HPDE6-E6E7 (cell line): ENCODE measurements at regions not wholly inside any gene's neighbourhood (a gene's known extent, or its start where the extent isn't known, plus 50 kb on each side); places are given as distances from the start of the nearest gene placed in this dataset.
"Not testable (repeated sequence)": the region's sequence is repeated elsewhere in the genome, so short reads cannot be mapped to it uniquely, and the experiment has no call there.

ENCODE experiments used
- DNase-seq: peaks from one replicate; pipeline ENCODE4 v3.0.0; 2011; ENCODE audit warnings: missing footprints; ENCODE audit errors: extremely low spot score

DNA sequence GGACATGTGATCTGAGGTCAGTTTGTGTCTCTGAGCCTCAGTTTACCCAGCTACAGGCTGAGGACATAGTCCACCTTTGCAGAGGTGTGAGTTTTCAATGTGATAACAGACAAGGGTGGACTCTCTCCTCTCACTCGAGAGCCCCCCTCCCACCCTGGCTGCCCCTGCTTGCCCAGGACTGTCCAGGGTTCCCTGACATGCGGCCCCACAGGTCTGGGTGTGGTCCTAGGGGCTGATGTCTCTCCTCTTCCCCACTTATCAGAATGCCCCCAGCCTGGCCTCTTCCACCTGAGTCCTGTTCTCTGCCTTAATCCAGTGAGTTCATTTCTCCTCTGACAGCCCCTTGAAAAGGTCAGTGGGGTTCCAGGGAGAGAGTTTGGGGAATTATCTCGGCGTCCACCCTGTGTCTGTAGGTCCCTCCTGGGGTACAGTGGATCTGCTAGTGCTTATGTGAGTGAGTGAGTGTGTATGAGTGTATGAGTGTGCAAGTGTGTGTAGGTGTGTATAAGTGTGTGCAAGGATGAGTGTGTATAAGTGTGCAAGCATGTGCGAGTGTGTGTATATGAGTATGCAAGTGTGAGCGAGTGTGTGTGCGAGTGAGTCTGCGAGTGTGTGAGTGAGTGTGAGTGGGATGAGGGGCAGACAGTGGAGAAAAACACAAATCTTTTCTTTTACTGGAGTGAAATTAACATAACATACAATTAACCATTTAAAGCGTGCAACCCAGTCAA is 175.0 kb downstream of the IRF8 start:
- no peak for DNase-seq

DNA sequence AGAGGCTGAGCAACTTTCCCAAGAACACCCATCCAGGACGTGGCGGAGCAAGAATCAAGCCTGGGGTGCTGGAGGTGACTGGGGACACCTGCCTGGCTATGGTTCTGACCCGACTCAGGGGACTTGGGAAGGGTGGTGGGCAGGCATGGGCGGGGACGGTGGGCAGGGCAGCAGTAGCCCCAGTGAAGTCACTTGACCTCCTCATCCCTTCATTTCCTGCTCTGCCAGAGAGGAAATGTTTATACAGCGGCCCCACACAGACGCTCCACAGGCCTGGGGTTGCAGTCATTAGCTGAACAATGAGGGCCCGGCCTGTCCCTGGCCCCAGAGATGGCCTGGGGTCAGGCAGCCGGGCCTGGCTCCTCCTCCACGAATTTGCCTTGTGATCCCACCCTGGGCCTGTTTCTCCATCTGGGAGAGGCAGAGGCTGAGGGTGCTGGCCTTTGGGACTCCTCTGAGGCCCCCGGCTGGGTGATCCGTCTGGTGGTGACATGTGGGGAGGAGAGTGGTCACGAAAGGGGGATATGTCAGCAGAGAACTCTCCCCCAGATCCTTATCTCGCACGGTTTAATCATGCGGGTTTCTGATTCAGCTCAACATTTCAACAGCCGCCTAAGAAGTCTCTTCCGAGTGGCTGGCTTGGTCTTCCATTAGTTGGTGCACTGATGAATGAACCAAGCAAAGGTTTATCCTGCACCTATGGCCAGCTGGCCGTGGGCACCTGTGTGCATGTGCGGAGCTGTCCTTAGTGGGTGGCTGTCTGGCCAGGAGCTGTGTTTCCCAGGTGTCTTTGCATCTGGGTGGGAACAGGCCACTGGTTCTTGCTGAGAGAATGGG is 175.9 kb downstream of the IRF8 start:
- no peak for DNase-seq

DNA sequence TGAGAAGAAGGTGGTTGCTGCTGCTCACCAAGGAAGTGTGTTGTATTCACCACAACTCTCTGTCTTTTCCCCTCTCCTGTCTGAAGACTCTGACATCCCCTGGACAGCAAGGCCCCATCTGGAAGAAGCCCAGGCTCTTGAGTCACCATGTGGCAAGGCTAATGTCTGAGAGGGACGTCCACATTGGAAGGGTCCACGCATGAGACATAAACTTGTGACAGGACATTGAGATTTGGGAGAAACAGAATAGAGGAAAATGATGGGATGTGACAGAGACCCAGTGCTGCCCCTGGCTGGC is 176.5 kb downstream of the IRF8 start:
- DNase-seq: no peak

GRCh38 chr16:86075839-86076440 is 177.0 kb downstream of the IRF8 start:
- no peak for DNase-seq

DNA sequence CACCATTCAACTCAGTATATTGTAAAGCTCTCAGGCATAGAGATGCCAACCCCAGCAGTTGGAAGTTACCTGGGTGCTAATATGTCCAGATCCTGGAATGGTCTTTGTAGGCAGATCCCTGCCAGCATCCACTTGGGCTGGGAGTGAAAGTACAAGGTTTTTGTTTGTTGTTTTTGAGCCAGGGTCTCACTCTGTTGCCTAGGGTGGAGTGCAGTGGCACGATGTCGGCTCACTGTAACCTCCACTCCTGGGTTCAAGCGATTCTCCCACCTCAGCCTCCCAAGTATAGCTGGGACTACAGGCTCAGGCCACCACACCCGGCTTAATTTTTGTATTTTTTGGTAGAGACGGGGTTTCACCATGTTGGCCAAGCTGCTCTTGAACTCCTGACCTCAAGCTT is 177.6 kb downstream of the IRF8 start:
- DNase-seq: no peak

DNA sequence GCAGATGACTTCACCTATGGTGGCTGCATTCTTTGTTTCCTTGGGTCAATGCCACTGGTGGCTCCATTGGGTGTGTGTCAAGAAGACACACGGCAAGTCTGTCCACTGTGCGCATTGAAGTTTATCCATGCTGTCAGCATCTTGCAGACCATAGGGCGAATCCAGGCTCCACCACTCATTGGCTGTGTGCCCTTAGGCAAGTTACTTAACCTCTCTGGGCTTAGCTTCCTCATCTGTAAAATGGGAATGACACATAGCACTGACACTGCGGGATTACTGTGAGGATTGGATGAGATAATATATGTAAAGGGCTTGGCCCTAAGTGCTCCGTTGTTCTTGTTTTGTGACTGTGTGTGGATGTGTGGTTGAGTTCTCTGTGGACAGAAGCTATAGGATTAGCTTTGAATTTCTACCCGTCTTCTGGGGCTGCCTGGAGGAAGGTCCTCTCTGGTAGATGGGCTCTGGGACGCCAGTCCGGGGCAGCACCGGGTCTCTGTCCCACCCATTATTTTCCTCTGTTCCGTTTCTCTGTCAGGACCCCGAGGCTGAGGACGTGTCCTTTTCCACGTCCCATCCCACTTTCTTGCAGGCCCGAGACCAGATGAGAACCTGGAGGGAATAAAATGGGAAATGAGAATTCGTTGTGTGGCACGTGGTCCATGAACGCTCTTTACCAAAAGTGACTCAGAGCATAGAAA is 178.4 kb downstream of the IRF8 start:
- DNase-seq: no peak

GRCh38 chr16:86078121-86078600 is 179.2 kb downstream of the IRF8 start:
- DNase-seq: no peak

- not testable (repeated sequence) for DNase-seq
Observed at GRCh38 chr16:86078711-86079110, 179.7 kb downstream of the IRF8 start.

- DNase-seq: no peak
Observed at GRCh38 chr16:86079255-86079885, 180.4 kb downstream of the IRF8 start.

- no peak for DNase-seq
Observed at GRCh38 chr16:86080131-86080875, 181.3 kb downstream of the IRF8 start.

DNA sequence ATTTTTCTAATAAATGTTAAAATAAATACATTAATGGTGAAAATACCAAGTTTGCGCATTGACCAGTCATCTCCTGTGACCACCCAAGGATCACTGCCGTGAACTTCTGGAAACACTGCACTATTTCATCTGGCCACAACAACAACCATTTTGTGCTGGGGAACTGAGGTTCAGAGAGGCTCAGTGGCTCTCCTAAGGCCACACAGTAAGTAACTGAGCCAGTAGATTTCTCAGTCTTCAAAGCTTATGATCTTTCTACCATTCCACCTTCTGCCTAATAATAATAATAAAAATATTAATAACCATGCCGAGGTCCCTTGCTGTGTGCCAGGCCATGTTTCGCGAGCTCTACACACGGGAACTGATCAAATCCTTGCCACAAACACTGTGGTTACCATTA is 182.0 kb downstream of the IRF8 start:
- no peak for DNase-seq

DNA sequence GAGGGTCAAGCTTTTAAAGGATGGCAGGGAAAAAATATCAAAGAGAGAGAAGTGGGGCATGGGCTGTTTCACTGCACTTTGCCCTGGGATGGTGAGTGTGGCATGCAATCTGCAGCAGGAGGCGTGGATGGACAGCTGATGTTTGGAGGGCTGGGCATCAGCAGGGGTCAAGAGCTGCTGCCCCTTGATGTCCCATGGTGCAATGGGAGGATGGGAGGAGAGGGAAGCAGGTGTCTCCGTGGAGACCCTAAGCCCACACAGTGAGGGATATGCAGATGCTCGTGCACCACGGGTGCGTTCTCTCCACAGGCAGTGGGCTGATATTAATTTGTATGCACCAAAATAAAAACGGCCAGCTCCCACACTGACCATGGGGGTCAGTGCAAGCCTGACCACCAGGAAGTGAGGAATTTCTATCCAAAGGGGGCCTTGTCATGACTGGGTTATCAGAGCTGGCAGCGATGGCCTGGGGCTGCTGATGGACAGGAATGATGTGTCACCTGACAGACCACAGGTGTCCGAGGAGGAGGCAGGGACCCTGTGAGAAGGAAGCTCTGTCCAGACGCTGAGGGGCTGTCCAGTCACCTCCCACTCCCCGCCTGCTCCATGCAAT is 183.6 kb downstream of the IRF8 start:
- DNase-seq: no peak

GRCh38 chr16:86083382-86084002 is 184.5 kb downstream of the IRF8 start:
- DNase-seq: no peak

- DNase-seq: no peak
Observed at GRCh38 chr16:86085161-86085611, 186.2 kb downstream of the IRF8 start.

DNA sequence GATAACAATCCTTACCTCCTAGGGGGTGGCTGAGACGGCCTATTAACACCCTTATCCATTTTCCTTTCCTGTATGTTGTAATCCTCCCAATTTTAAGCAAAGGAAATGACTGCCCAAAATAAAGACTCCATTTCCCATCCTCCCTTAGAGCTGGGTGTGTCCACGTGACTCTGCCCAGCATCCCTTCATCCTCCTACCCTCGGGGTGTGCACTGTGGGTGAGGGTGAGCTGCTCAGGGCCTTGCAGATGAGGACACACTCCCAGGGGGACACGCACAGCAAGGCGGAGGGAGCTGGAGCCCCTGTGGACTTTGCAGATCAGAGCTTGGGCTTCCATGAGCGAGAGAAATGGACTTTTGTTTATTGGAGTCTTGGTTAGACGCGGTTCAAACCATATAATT is 186.8 kb downstream of the IRF8 start:
- DNase-seq: no peak

- DNase-seq: no peak
Observed at GRCh38 chr16:86086471-86086870, 187.5 kb downstream of the IRF8 start.

GRCh38 chr16:86087011-86087895 is 188.3 kb downstream of the IRF8 start:
- no peak for DNase-seq

DNA sequence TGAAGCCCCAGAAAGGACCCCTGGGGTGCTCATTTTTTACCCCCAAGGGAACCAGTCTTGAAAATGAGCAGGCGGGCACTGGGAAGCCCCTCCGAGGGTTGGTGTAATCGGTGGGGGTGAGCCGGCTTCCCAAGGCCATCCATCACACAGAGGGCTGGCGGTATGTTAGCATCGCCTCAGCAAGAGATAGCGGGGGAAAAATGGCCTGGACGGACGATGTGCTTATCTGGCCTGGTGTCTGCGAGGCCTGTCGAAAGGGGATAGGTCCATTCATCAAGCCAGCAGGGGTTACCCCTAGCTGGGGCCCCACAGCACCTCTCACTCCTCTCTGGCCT is 188.9 kb downstream of the IRF8 start:
- no peak for DNase-seq

GRCh38 chr16:86088287-86088686 is 189.3 kb downstream of the IRF8 start:
- no peak for DNase-seq
